HG03103 (cell line): ENCODE measurements at regions not wholly inside any gene's neighbourhood (a gene's known extent, or its start where the extent isn't known, plus 50 kb on each side); places are given as distances from the start of the nearest gene placed in this dataset.
"Not testable (repeated sequence)": the region's sequence is repeated elsewhere in the genome, so short reads cannot be mapped to it uniquely, and the experiment has no call there.

ENCODE experiments used
- ATAC-seq: cut with Tn5 transposase; IDR thresholded peaks from one replicate; pipeline ENCODE4 v1.9.1; 2021; ENCODE audit warnings: low read depth; ENCODE audit not compliant: unreplicated experiment

DNA sequence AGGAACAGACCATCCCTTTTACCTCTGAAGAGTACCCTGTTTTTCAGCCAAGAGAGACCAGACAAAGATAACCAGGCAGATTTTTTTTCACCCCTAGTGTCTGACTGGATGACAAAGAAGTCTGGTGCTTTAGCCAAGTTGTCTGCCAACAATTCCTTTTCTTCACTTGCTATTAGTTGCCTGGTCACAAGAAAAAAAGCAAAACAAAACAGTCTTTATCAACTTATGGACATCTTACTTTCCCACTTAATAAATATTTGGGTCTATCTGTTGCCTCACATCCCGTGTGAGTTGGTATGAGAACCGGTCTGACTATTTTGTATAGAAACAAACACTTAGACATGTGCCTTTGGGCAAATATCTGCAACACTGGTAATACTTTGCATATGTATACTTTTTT, 662.9 kb downstream of the PLPP3 start:
- no peak for ATAC-seq

- ATAC-seq: no peak
Measured at GRCh38 chr1:55913565-55913964, 665.8 kb downstream of the PLPP3 start.

GRCh38 chr1:55912438-55912837, 666.9 kb downstream of the PLPP3 start:
- ATAC-seq: no peak

GRCh38 chr1:55904541-55904940, 674.8 kb downstream of the PLPP3 start:
- no peak for ATAC-seq

GRCh38 chr1:55898181-55898580, 681.2 kb downstream of the PLPP3 start:
- ATAC-seq: no peak

DNA sequence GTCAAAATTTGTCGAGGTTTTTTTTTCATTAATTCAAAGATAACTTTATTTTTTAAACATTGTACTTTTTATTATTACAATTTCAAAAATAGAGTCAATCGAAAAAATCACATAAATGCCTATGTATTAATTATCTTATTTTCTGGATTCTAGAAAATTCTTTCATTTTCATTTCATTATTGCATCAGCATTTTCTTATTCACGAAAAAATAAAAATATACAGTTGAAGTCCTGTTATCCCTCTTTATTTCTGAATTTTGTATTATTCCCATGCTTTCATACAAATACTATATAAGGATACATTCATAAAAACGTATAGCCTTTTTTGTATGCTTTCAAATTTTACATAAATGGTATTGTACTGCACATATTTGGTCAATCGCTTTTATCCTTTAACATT, 681.0 kb upstream of the USP24 start:
- no peak for ATAC-seq

DNA sequence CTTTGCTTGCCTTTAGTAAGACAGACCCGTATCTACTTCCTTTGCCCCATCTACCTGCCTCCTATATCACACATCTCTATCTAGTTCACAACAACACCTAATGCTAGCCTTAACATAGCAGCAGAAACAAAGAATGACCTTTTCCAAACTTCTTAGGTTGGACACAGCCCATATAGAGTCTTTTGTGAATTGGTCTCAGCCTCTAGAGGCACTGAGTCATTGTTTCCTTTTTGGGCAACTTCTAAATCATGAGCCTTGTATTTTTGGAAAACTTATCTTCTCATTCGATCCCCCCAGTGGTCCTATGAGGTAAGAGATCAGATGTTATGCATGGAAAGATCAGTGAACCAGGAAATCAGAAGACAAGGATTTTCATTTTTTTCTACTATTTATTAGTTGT, 679.4 kb upstream of the USP24 start:
- no peak for ATAC-seq

DNA sequence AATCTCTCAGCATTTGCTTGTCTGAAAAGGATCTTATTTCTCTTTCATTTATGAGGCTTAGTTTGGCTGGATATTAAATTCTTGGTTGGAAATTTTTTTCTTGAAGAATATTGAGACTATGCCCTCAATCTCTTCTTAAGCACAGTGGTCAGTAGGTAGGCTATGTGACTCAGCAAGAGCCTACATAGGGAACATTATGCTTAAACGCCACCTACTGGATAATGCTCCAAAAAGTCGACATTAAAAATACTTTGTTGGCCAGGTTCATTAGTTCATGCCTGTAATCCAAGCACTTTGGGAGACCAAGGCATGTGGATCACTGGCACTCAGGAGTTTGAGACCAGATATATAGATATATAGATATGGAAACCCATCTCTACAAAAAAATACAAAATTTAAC, 678.0 kb upstream of the USP24 start:
- ATAC-seq: no peak

DNA sequence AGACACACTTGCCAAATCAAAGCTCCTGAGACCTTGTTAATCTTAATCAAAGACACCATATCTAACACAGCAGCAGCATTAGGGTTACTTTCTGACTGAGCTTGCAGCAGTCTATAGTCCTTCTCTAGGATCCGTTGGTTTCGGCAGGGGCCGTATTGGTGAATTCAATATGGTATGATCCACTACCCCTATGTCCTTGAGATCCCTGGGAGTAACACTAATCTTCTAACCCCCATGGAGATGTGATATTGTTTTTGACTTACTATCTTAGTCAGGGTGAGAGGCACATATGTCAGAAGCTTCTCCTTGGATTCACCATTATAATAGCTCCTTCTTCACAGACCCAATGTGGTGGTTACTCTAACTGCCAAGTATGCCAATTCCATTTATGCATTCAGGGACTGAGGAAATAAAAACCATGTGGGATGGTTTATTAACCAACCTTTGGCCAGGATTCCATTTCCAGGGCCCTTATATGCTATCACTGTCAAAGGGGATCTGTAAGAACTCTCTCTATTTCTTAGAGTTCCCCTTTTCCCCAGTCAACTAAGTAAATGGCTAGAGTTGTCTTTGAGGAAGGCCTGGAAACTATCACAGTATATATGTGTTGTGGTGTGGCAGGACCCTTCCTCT, 673.6 kb upstream of the USP24 start:
- ATAC-seq: no peak

GRCh38 chr1:55886856-55887712, 671.9 kb upstream of the USP24 start:
- no peak for ATAC-seq

- no peak for ATAC-seq
Measured at GRCh38 chr1:55885619-55886018, 670.5 kb upstream of the USP24 start.

DNA sequence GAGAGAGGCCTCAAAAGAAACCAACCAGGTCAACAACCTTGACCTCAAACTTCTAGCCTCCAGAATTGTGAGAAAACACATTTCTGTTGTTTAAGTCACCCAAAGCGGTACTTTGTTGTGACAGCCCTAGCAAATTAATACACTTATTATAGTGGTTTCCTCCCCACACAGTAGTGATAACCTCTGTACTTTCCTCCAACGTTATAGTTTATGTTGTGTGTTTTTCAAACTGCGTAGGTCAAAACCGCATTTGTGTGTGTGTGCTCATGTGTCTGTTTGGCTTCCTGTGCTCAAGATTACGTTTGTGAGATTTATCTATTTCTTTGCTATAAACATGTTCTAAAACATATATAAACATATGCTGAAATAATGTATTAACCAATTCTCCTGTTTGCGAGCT, 667.8 kb upstream of the USP24 start:
- no peak for ATAC-seq

DNA sequence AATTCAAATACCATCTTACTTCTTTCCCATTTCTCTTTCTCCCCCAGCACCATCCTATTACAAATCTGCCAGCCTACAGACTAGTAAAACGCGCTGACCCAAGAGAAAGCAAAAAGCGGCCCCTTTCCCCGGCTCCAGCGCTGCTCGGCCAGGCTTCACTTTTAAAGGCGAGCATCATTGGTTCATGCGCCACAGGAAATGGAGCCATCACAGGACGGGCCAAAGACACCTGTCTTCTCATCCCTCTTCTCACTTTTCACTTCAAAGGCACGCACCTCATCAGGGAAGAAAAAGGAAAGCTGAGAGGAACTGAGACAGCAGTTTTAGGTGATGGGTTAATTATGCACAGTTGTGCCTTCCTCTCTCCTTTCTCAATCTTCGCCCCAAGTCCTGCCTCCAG, 664.2 kb upstream of the USP24 start:
- ATAC-seq: no peak

GRCh38 chr1:55877437-55878232, 662.5 kb upstream of the USP24 start:
- no peak for ATAC-seq

GRCh38 chr1:55876276-55877060, 661.3 kb upstream of the USP24 start:
- ATAC-seq: no peak

DNA sequence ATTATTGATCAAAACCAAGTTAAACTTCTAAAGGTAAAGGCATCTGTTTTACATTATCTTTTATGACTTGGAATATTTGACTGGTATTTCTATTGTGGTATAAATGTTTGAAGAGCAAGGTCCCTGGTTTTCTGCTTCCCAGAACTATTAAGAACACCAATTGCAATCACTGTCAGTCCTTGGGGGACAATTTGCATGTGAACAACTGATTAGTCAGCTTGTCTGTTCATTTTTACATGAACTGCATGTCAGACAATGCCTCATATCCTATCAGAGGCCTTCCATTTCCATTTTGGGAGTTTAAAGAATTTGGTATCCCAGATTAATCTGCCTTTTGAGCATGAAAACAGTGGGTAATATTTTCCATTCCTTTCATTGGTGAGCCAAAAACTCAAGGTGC, 654.9 kb upstream of the USP24 start:
- ATAC-seq: no peak

DNA sequence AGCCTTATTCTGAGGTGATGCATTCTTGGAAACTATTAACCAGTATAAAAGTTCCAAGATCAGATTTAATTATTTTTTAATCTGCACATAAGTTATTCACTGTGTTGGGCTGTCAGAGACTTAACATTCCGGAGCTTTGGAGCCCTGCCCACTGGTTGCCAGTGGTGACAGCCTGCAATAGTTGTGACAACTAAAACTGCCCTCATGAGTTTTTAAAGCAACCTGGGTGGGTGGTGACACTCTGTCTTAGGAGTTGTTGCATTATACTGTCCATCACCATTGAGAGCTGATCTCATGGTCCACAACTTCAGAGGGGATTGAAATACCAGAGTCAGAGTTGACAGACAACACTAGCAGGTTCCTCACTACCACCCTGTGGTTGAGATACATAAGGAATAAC, 653.9 kb upstream of the USP24 start:
- no peak for ATAC-seq

GRCh38 chr1:55868026-55868425, 652.9 kb upstream of the USP24 start:
- ATAC-seq: no peak

- ATAC-seq: no peak
Measured at GRCh38 chr1:55867304-55867843, 652.2 kb upstream of the USP24 start.

DNA sequence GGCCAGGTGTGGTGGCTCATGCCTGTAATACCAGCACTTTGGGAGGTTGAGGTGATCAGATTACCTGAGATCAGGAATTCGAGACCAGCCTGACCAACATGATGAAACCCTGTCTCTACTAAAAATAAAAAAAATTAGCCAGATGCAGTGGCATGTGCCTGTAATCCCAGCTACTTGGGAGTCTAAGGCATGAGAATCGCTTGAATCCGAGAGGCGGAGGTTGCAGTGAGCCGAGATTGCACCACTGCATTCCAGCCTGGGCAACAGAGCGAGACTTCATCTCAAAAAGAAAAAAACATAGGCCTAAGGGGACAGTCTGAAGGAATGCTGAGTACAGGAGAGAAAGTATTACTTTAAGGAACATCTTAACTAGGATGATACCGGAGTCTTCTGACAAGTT, 650.6 kb upstream of the USP24 start:
- not testable (repeated sequence) for ATAC-seq
